B cell (primary cell): ENCODE measurements at regions not wholly inside any gene's neighbourhood (a gene's known extent, or its start where the extent isn't known, plus 50 kb on each side); places are given as distances from the start of the nearest gene placed in this dataset.

Source experiments
- ATAC-seq: fragments of 200-7000 bp; cut with Tn5 transposase; one replicate; pipeline ENCODE4 v1.10.0; 2021; ENCODE audit warnings: low read depth, mild to moderate bottlenecking, moderate number of reproducible peaks, moderate library complexity
- CTCF ChIA-PET: fragments of 350-600 bp; sonication (Branson Sonifier 250); formaldehyde crosslinking; loops from one replicate; lab custom pipeline; 2021; ENCODE audit warnings: antibody characterized with exemption, inconsistent platforms; lab: Charles Lee
- POLR2A ChIA-PET: fragments of 350-600 bp; sonication (Branson Sonifier 250); formaldehyde crosslinking; loops from one replicate; lab custom pipeline; 2021; ENCODE audit warnings: antibody characterized with exemption; lab: Charles Lee
- DNase-seq: peaks from one replicate; pipeline ENCODE4 v3.0.0; 2013
- H2AFZ ChIP-seq: 2 replicates; pipeline ENCODE4 v1.6.1; 2012; ENCODE audit warnings: mild to moderate bottlenecking, low read depth, low read length; ENCODE audit not compliant: insufficient read depth, poor library complexity, severe bottlenecking
- H3K27ac ChIP-seq, 2 donors: 1 replicate in 1 of 2; 2 replicates in 1 of 2; pipeline ENCODE4 v1.5.1; 2012 to 2013; ENCODE audit warnings: low read length in 2 of 2, mild to moderate bottlenecking in 2 of 2, moderate library complexity in 1 of 2
- H3K27me3 ChIP-seq, 4 experiments: fragments of 200-600 bp in 1 of 4; sonication (generic) in 1 of 4; replicated peaks in 1 of 4; 1 replicate in 2 of 4; 2 replicates in 2 of 4; pipeline versions ENCODE4 v1.6.1 to v1.7.0; 2013 to 2016; ENCODE audit warnings: low read length in 3 of 4, mild to moderate bottlenecking in 2 of 4, mixed read lengths in 1 of 4, moderate library complexity in 1 of 4; ENCODE audit not compliant: insufficient read depth in 4 of 4, control insufficient read depth in 3 of 4; ENCODE audit errors: control extremely low read depth in 1 of 4
- H3K36me3 ChIP-seq, 2 experiments: replicated peaks in 1 of 2; 1 replicate in 1 of 2; 2 replicates in 1 of 2; pipeline versions ENCODE4 v1.6.1 to v1.7.1; 2013; ENCODE audit warnings: low read length in 1 of 2; ENCODE audit not compliant: insufficient read depth in 2 of 2, control insufficient read depth in 1 of 2; ENCODE audit errors: control extremely low read depth in 1 of 2, extremely low read depth in 1 of 2
- H3K4me1 ChIP-seq, 2 donors: fragments of 200-600 bp in 1 of 2; sonication (generic) in 1 of 2; 1 replicate in 1 of 2; 2 replicates in 1 of 2; pipeline versions ENCODE4 v1.5.1 to v1.6.1; 2013 to 2017; ENCODE audit warnings: low read length in 2 of 2; ENCODE audit not compliant: control insufficient read depth in 2 of 2, insufficient read depth in 2 of 2
- H3K4me2 ChIP-seq: replicated peaks from 2 replicates; pipeline ENCODE3; 2012; ENCODE audit warnings: mild to moderate bottlenecking, low read depth, low read length; ENCODE audit not compliant: poor library complexity, severe bottlenecking
- H3K4me3 ChIP-seq, 5 experiments: fragments of 200-600 bp in 1 of 5; sonication (generic) in 1 of 5; 1 replicate in 3 of 5; 2 replicates in 2 of 5; pipeline versions ENCODE4 v1.5.1 to v1.7.0; 2011 to 2016; ENCODE audit warnings: low read length in 4 of 5, mild to moderate bottlenecking in 4 of 5, low read depth in 2 of 5, control low read depth in 1 of 5, moderate library complexity in 1 of 5; ENCODE audit not compliant: insufficient read depth in 1 of 5; ENCODE audit errors: control extremely low read depth in 1 of 5, extremely low read depth in 1 of 5
- H3K79me2 ChIP-seq: fragments of 200-600 bp; sonication (generic); one replicate; pipeline ENCODE4 v1.6.0; 2016; ENCODE audit warnings: low read length; ENCODE audit not compliant: control insufficient read depth, insufficient read depth
- H3K9ac ChIP-seq: fragments of 200-600 bp; sonication (generic); 2 replicates; pipeline ENCODE4 v1.6.1; 2017; ENCODE audit warnings: mild to moderate bottlenecking, low read length, moderate library complexity
- H3K9me3 ChIP-seq, 3 donors: one replicate each; pipeline versions ENCODE4 v1.6.1 to v1.7.1; 2013; ENCODE audit warnings: low read length in 2 of 3; ENCODE audit not compliant: control insufficient read depth in 2 of 3, insufficient read depth in 1 of 3; ENCODE audit errors: control extremely low read depth in 1 of 3
- H4K20me1 ChIP-seq: 2 replicates; pipeline ENCODE4 v1.6.0; 2012; ENCODE audit warnings: mild to moderate bottlenecking, low read length; ENCODE audit not compliant: insufficient read depth, control insufficient read depth, poor library complexity, severe bottlenecking
- H3K27ac Mint-ChIP-seq: one replicate; pipeline ENCODE4 v1.8.0; 2021; ENCODE audit warnings: mixed read lengths
- H3K27me3 Mint-ChIP-seq: one replicate; pipeline ENCODE4 v1.8.0; 2021; ENCODE audit warnings: mixed read lengths
- H3K4me1 Mint-ChIP-seq: one replicate; pipeline ENCODE4 v1.8.0; 2021; ENCODE audit warnings: mixed read lengths
- H3K4me3 Mint-ChIP-seq: one replicate; pipeline ENCODE4 v1.8.0; 2021; ENCODE audit warnings: mixed read lengths
- H3K9me3 Mint-ChIP-seq: one replicate; pipeline ENCODE4 v1.8.0; 2022; ENCODE audit warnings: mixed read lengths; ENCODE audit not compliant: insufficient read depth
- CTCF ChIP-seq: fragments of 200-600 bp; IDR thresholded peaks from one replicate; pipeline ENCODE4 v1.8.0; 2022; ENCODE audit warnings: antibody characterized with exemption, mild to moderate bottlenecking
- EZH2 ChIP-seq: IDR thresholded peaks from 2 replicates; pipeline ENCODE4 v1.6.1; 2012; ENCODE audit warnings: borderline replicate concordance, low read depth, mild to moderate bottlenecking, moderate library complexity, low read length; ENCODE audit not compliant: insufficient read depth, poor library complexity, severe bottlenecking
- WGBS: methylation state at CpG from one replicate; pipeline ENCODE4 v1.1.5; 2013; ENCODE audit warnings: missing lambda C conversion rate; ENCODE audit not compliant: insufficient coverage; 5-methylcytosine and 5-hydroxymethylcytosine counted together
- intact Hi-C: fragments of 100-400 bp; cut with micrococcal nuclease; formaldehyde crosslinking; loops from one replicate; pipeline ENCODE4 v1.10.0; 2022

- H3K27me3 Mint-ChIP-seq = peaks cover 8% of the 10 kb centered on the region
- Histone ChIP-seq H4K20me1 (no peaks in the 10 kb centered on the region), H3K27me3 (no peaks in the 10 kb centered on the region), H3K4me1 (no peaks in the 10 kb centered on the region), H3K36me3 (no peaks in the 10 kb centered on the region), H3K9me3 (peaks cover 0 to 4% (median 0%) of the 10 kb centered on the region in 3 donors), H3K4me3 (no peak overlapping the region), H3K4me2 (no peak overlapping the region), H3K27ac (no peak overlapping the region), H2AFZ (no peak overlapping the region), H3K9ac (no peak overlapping the region), H3K79me2 (no peaks in the 10 kb centered on the region)
- no peaks in the 10 kb centered on the region for H3K9me3 Mint-ChIP-seq
- no peak overlapping the region for H3K27ac Mint-ChIP-seq
- TF ChIP-seq EZH2 = no peak
- no peak for TF ChIP-seq CTCF
- WGBS = 78% methylated on average over 7 of the region's 10 CpGs
- DNase-seq = no peak
- ChIA-PET CTCF (no interaction called here), POLR2A (no interaction called here)
- ATAC-seq = no peak
- intact Hi-C loops = no loop called here
- no peak overlapping the region for H3K4me3 Mint-ChIP-seq
- no peaks in the 10 kb centered on the region for H3K4me1 Mint-ChIP-seq
These were observed 125.8 kb upstream of the AJAP1 start for GRCh38 chr1:4528590-4528989.

GRCh38 chr1:4529446-4530165, 124.8 kb upstream of the AJAP1 start:
- Mint-ChIP-seq H3K4me1 (no peaks in the 10 kb centered on the region), H3K27me3 (peaks cover 8% of the 10 kb centered on the region), H3K9me3 (no peaks in the 10 kb centered on the region), H3K4me3 (no peak overlapping the region), H3K27ac (no peak overlapping the region)
- Histone ChIP-seq H3K4me3 (no peak overlapping the region), H4K20me1 (no peaks in the 10 kb centered on the region), H3K27ac (no peak overlapping the region), H3K79me2 (no peaks in the 10 kb centered on the region), H3K36me3 (no peaks in the 10 kb centered on the region), H3K4me1 (no peaks in the 10 kb centered on the region), H2AFZ (no peak overlapping the region), H3K9ac (no peak overlapping the region), H3K9me3 (peaks cover 0 to 4% (median 0%) of the 10 kb centered on the region in 3 donors), H3K4me2 (no peak overlapping the region), H3K27me3 (no peaks in the 10 kb centered on the region)
- no peak for DNase-seq
- TF ChIP-seq CTCF (no peak), EZH2 (no peak)
- POLR2A ChIA-PET = no interaction called here
- WGBS = 80% methylated on average over 14 of the region's 14 CpGs
- no peak for ATAC-seq
- intact Hi-C loops = no loop called here
- CTCF ChIA-PET = no interaction called here
